HG03457 (cell line): ENCODE measurements at regions not wholly inside any gene's neighbourhood (a gene's known extent, or its start where the extent isn't known, plus 50 kb on each side); places are given as distances from the start of the nearest gene placed in this dataset.
A peak's percentile ranks its signal among the peaks of the same experiment; 100 is the strongest.
"Not testable (repeated sequence)": the region's sequence is repeated elsewhere in the genome, so short reads cannot be mapped to it uniquely, and the experiment has no call there.

Experiments
- ATAC-seq: cut with Tn5 transposase; IDR thresholded peaks from one replicate; pipeline ENCODE4 v1.9.1; 2021; ENCODE audit warnings: moderate number of reproducible peaks; ENCODE audit not compliant: unreplicated experiment

- ATAC-seq = no peak
These were observed 81.4 kb upstream of the HES1 start for GRCh38 chr3:194054540-194054939.

- ATAC-seq = no peak
These were observed 81.0 kb upstream of the HES1 start for GRCh38 chr3:194054961-194055360.

- not testable (repeated sequence) for ATAC-seq
These were observed 79.6 kb upstream of the HES1 start for GRCh38 chr3:194056323-194056722.

- no peak for ATAC-seq
These were observed 79.1 kb upstream of the HES1 start for GRCh38 chr3:194056731-194057415.

GRCh38 chr3:194057570-194058188 lies 78.3 kb upstream of the HES1 start:
- no peak for ATAC-seq

- ATAC-seq = no peak
These were observed 77.8 kb upstream of the HES1 start for GRCh38 chr3:194058189-194058571.

GRCh38 chr3:194058753-194059152 lies 77.2 kb upstream of the HES1 start:
- no peak for ATAC-seq

- no peak for ATAC-seq
These were observed 74.4 kb upstream of the HES1 start for GRCh38 chr3:194061421-194062030.

GRCh38 chr3:194062830-194063229 lies 73.1 kb upstream of the HES1 start:
- no peak for ATAC-seq

- ATAC-seq = no peak
These were observed 71.3 kb upstream of the HES1 start for GRCh38 chr3:194064380-194065332.

GRCh38 chr3:194067327-194067726 lies 68.6 kb upstream of the HES1 start:
- not testable (repeated sequence) for ATAC-seq

GRCh38 chr3:194067949-194068362 lies 68.0 kb upstream of the HES1 start:
- no peak for ATAC-seq

GRCh38 chr3:194069421-194070219 lies 66.3 kb upstream of the HES1 start:
- no peak for ATAC-seq

GRCh38 chr3:194070220-194070633 lies 65.7 kb upstream of the HES1 start:
- no peak for ATAC-seq

GRCh38 chr3:194070634-194071409 lies 65.1 kb upstream of the HES1 start:
- peak; percentile 89 for ATAC-seq

GRCh38 chr3:194072097-194072428 lies 63.9 kb upstream of the HES1 start:
- no peak for ATAC-seq

GRCh38 chr3:194072691-194073279 lies 63.2 kb upstream of the HES1 start:
- ATAC-seq = no peak

- ATAC-seq = no peak
These were observed 62.0 kb upstream of the HES1 start for GRCh38 chr3:194073926-194074325.

GRCh38 chr3:194075088-194075615 lies 60.8 kb upstream of the HES1 start:
- no peak for ATAC-seq
